K562 (cell line): ENCODE measurements at regions not wholly inside any gene's neighbourhood (a gene's known extent, or its start where the extent isn't known, plus 50 kb on each side); places are given as distances from the start of the nearest gene placed in this dataset.

Experiments used
- ATAC-seq: fragments of 200-7000 bp; cut with Tn5 transposase; 3 replicates; pipeline ENCODE4 v1.9.1; 2020; ENCODE audit warnings: moderate library complexity
- BruUV-seq: library from RNA; stranded (reverse); fragments of 400-500 nt; replicated peaks from 2 replicates; lab custom pipeline; 2021; lab: Mats Ljungman, UMichigan
- CTCF ChIA-PET: fragments of 300-600 bp; formaldehyde crosslinking; extraction: SDS; loops from one replicate; lab custom pipeline; 2021; ENCODE audit warnings: low intra/inter-chr PET ratio; lab: Yijun Ruan, JAX
- POLR2A ChIA-PET: fragments of 300-600, 350-650 bp; sonication (Branson Sonifier 250); formaldehyde crosslinking; extraction: SDS; loops from one replicate; lab custom pipeline; 2021; ENCODE audit warnings: antibody characterized with exemption, inconsistent platforms; lab: Yijun Ruan, JAX
- DNase-seq, 4 experiments: peaks; one replicate each; pipeline versions ENCODE4 v3.0.0 to v3.0.0-alpha.2; 2011 to 2018; ENCODE audit warnings: low spot score in 3 of 4, mixed read lengths in 3 of 4; ENCODE audit errors: extremely low read depth in 1 of 4
- FAIRE-seq: peaks from 2 replicates; lab custom pipeline; 2011; peaks lifted over from hg19 to GRCh38; lab: Jason Lieb, UNC
- H2AFZ ChIP-seq: 2 replicates; pipeline ENCODE4 v1.6.0; 2011; ENCODE audit warnings: low read depth, low read length, control low read depth, inconsistent platforms
- H3K27ac ChIP-seq: fragments of 200-600 bp; 3 replicates; pipeline ENCODE4 v1.8.0; 2011; ENCODE audit warnings: low read depth, mild to moderate bottlenecking, control low read depth, inconsistent platforms, low read length, moderate library complexity, mixed read lengths; ENCODE audit errors: extremely low read depth
- H3K27me3 ChIP-seq, 2 experiments: fragments of 300-600 bp in 1 of 2; 2 replicates in 1 of 2; 3 replicates in 1 of 2; pipeline versions ENCODE4 v1.6.0 to v1.8.0; 2011; ENCODE audit warnings: inconsistent platforms in 2 of 2, low read length in 2 of 2, mild to moderate bottlenecking in 1 of 2, mixed read lengths in 1 of 2, moderate library complexity in 1 of 2; ENCODE audit not compliant: control insufficient read depth in 2 of 2, insufficient read depth in 2 of 2
- H3K36me3 ChIP-seq: fragments of 300-600 bp; 3 replicates; pipeline ENCODE4 v1.8.0; 2011; ENCODE audit warnings: mild to moderate bottlenecking, low read length, inconsistent platforms; ENCODE audit not compliant: control insufficient read depth, insufficient read depth
- H3K4me1 ChIP-seq, 2 experiments: fragments of 200-600 bp in 1 of 2; replicated peaks in 1 of 2; 2 replicates in 1 of 2; 3 replicates in 1 of 2; pipeline versions ENCODE4 v1.5.1 to v1.8.0; 2011; ENCODE audit warnings: inconsistent platforms in 2 of 2, low read length in 2 of 2, mild to moderate bottlenecking in 1 of 2, mixed read lengths in 1 of 2, moderate library complexity in 1 of 2; ENCODE audit not compliant: control insufficient read depth in 2 of 2, insufficient read depth in 2 of 2
- H3K4me2 ChIP-seq: 2 replicates; pipeline ENCODE4 v1.6.1; 2011; ENCODE audit warnings: low read length, control low read depth, inconsistent platforms, mixed read lengths; ENCODE audit not compliant: insufficient read depth
- H3K4me3 ChIP-seq: fragments of 200-600 bp; sonication (generic), shearing (Covaris generic); 2 replicates; pipeline ENCODE4 v1.5.1; 2016; ENCODE audit warnings: control low read depth, inconsistent platforms
- H3K79me2 ChIP-seq: fragments of 200-600 bp; 3 replicates; pipeline ENCODE4 v1.8.0; 2011; ENCODE audit warnings: low read length, inconsistent platforms; ENCODE audit not compliant: control insufficient read depth, insufficient read depth
- H3K9ac ChIP-seq, 2 experiments: 2 replicates each; pipeline versions ENCODE4 v1.6.0 to v1.6.1; 2011; ENCODE audit warnings: low read depth in 2 of 2, low read length in 2 of 2, control low read depth in 1 of 2, inconsistent platforms in 1 of 2, mild to moderate bottlenecking in 1 of 2, mixed read lengths in 1 of 2; ENCODE audit not compliant: insufficient read depth in 1 of 2
- H3K9me1 ChIP-seq: one replicate; pipeline ENCODE4 v1.6.0; 2011; ENCODE audit warnings: inconsistent platforms, mild to moderate bottlenecking, low read length, moderate library complexity; ENCODE audit not compliant: control insufficient read depth, insufficient read depth
- H3K9me3 ChIP-seq: replicated peaks from 2 replicates; pipeline ENCODE4 v1.5.1; 2011; ENCODE audit warnings: low read depth, low read length, inconsistent platforms; ENCODE audit not compliant: control insufficient read depth, insufficient read depth
- H4K20me1 ChIP-seq: replicated peaks from 2 replicates; pipeline ENCODE4 v1.6.1; 2011; ENCODE audit warnings: low read length, inconsistent platforms, mixed read lengths; ENCODE audit not compliant: control insufficient read depth, insufficient read depth
- EHMT2 ChIP-seq: fragments of 450-650 bp; IDR thresholded peaks from 2 replicates; pipeline ENCODE4 v1.6.1; 2018; ENCODE audit warnings: antibody characterized with exemption
- FOXK1 ChIP-seq: sonication (generic); formaldehyde crosslinking; IDR thresholded peaks from 2 replicates; pipeline ENCODE4 v1.8.0; 2022; ENCODE audit warnings: missing genetic modification reagents, mild to moderate bottlenecking, borderline replicate concordance
- MTA2 ChIP-seq: fragments of 450-650 bp; IDR thresholded peaks from 2 replicates; pipeline ENCODE4 v1.6.1; 2016; ENCODE audit warnings: low read depth
- PRMT5 ChIP-seq: sonication (generic); formaldehyde crosslinking; IDR thresholded peaks from 2 replicates; pipeline ENCODE4 v1.5.0; 2020; ENCODE audit warnings: missing genetic modification reagents
- SAP30 ChIP-seq: fragments of 200-600 bp; sonication (generic); IDR thresholded peaks from 2 replicates; pipeline ENCODE4 v1.6.1; 2012; ENCODE audit warnings: borderline replicate concordance, low read depth, mild to moderate bottlenecking, moderate library complexity, low read length, control low read depth, inconsistent platforms; ENCODE audit not compliant: insufficient read depth, poor library complexity, severe bottlenecking
- TCFL5 ChIP-seq: fragments of 250-450 bp; sonication (Bioruptor Pico); conservative IDR thresholded peaks from 2 replicates; pipeline ENCODE4 v1.6.1; 2021; ENCODE audit warnings: mild to moderate bottlenecking, moderate library complexity, matching md5 sums
- XRCC3 ChIP-seq: fragments of 450-650 bp; IDR thresholded peaks from 2 replicates; pipeline ENCODE4 v1.6.1; 2017; ENCODE audit warnings: mild to moderate bottlenecking, moderate library complexity
- ZKSCAN3 ChIP-seq: fragments of 250-450 bp; sonication (Bioruptor Pico); IDR thresholded peaks from 2 replicates; pipeline ENCODE4 v1.4.0; 2020
- ZNF830 ChIP-seq: fragments of 250-450 bp; sonication (Bioruptor Pico); IDR thresholded peaks from 2 replicates; pipeline ENCODE4 v1.5.0; 2021; ENCODE audit warnings: mild to moderate bottlenecking
- WGBS: fragments of 100-300 bp; shearing (Covaris generic); methylation state at CpG from one replicate; pipeline ENCODE4 v1.1.6; 2016; ENCODE audit warnings: low coverage, mixed read lengths; ENCODE audit not compliant: insufficient coverage; ENCODE audit errors: missing lambda C conversion rate; 5-methylcytosine and 5-hydroxymethylcytosine counted together
- in situ Hi-C: fragments of 300-500 bp; cut with MboI; formaldehyde crosslinking; loops from 4 replicates; pipeline ENCODE4 v1.15.0; 2018; ENCODE audit warnings: inconsistent platforms, mixed read lengths
- intact Hi-C: fragments of 100-400 bp; cut with micrococcal nuclease; formaldehyde crosslinking; loops from 2 replicates; pipeline ENCODE4 v1.14.2; 2022
- TF ChIP-seq, protein P1 (sequence below): sonication (generic); formaldehyde crosslinking; IDR thresholded peaks from 2 replicates; pipeline ENCODE4 v1.9.0; 2022; ENCODE audit warnings: mild to moderate bottlenecking, missing genetic modification reagents
- TF ChIP-seq, protein P2 (sequence below): sonication (generic); formaldehyde crosslinking; IDR thresholded peaks from 2 replicates; pipeline ENCODE4 v1.8.1; 2023; ENCODE audit warnings: mild to moderate bottlenecking, missing genetic modification reagents
- TF ChIP-seq, protein P3 (sequence below): fragments of 250-450 bp; sonication (Bioruptor Pico); IDR thresholded peaks from 2 replicates; pipeline ENCODE4 v1.8.0; 2021; ENCODE audit warnings: borderline replicate concordance, mild to moderate bottlenecking, moderate library complexity; ENCODE audit not compliant: poor library complexity, severe bottlenecking

DNA sequence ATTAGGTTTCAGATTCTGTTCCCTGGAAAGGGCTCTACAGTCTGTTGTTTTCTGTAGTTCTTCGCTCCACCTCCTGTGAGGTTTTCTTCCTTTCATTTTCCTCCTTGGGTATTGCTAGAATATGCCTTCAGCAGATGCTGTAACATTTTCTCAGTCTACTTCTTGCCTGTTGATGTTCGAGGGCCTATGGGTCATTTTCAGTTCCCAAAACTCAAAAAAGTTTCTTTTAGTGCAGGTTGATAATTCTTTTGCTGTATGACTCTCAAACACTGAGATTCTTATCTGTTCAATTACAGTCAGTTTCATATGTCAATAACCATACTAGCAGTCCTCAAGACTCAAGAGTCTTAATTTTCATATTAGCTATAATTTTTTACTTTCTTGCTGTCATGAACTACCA lies 268.3 kb downstream of the RFC3 start:
- H3K9me3 ChIP-seq, result no peaks in the 10 kb centered on the region
- H3K27ac ChIP-seq, result no peak overlapping the region
- intact Hi-C loops, result no loop called here
- H3K4me3 ChIP-seq, result no peak overlapping the region
- H2AFZ ChIP-seq, result no peak overlapping the region
- POLR2A ChIA-PET, result no interaction called here
- ATAC-seq, result no peak
- H3K4me1 ChIP-seq, result no peaks in the 10 kb centered on the region
- WGBS, result 0% methylated on average over 2 of the region's 2 CpGs
- no TSS peak for BruUV-seq
- no peak overlapping the region for H3K4me2 ChIP-seq
- DNase-seq, result no peak
- TF ChIP-seq, protein P1, sequence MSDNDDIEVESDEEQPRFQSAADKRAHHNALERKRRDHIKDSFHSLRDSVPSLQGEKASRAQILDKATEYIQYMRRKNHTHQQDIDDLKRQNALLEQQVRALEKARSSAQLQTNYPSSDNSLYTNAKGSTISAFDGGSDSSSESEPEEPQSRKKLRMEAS, result no peak
- TF ChIP-seq ZKSCAN3 (CRISPR knock-in tag) (no peak), PRMT5 (no peak), FOXK1 (CRISPR knock-in tag) (no peak), SAP30 (no peak), MTA2 (no peak), ZNF830 (CRISPR knock-in tag) (no peak), XRCC3 (no peak), TCFL5 (CRISPR knock-in tag) (no peak), EHMT2 (no peak)
- TF ChIP-seq, protein P2, sequence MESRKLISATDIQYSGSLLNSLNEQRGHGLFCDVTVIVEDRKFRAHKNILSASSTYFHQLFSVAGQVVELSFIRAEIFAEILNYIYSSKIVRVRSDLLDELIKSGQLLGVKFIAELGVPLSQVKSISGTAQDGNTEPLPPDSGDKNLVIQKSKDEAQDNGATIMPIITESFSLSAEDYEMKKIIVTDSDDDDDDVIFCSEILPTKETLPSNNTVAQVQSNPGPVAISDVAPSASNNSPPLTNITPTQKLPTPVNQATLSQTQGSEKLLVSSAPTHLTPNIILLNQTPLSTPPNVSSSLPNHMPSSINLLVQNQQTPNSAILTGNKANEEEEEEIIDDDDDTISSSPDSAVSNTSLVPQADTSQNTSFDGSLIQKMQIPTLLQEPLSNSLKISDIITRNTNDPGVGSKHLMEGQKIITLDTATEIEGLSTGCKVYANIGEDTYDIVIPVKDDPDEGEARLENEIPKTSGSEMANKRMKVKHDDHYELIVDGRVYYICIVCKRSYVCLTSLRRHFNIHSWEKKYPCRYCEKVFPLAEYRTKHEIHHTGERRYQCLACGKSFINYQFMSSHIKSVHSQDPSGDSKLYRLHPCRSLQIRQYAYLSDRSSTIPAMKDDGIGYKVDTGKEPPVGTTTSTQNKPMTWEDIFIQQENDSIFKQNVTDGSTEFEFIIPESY (CRISPR knock-in tag), result no peak
- TF ChIP-seq, protein P3, sequence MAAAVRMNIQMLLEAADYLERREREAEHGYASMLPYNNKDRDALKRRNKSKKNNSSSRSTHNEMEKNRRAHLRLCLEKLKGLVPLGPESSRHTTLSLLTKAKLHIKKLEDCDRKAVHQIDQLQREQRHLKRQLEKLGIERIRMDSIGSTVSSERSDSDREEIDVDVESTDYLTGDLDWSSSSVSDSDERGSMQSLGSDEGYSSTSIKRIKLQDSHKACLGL, result no peak
- TF ChIP-seq, all 486 proteins: peak for 0
- FAIRE-seq, result no peak
- Histone ChIP-seq H3K27me3 (no peaks in the 10 kb centered on the region), H3K9me1 (no peaks in the 10 kb centered on the region), H3K36me3 (no peaks in the 10 kb centered on the region), H3K79me2 (no peaks in the 10 kb centered on the region), H4K20me1 (no peaks in the 10 kb centered on the region), H3K9ac (no peak overlapping the region)
- CTCF ChIA-PET, result no interaction called here
- in situ Hi-C loops, result no loop called here
